IMR-90 (cell line): ENCODE measurements at regions not wholly inside any gene's neighbourhood (a gene's known extent, or its start where the extent isn't known, plus 50 kb on each side); places are given as distances from the start of the nearest gene placed in this dataset.

ENCODE experiments used
- CTCF ChIP-seq: conservative IDR thresholded peaks from 2 replicates; pipeline ENCODE4 v1.5.1; 2012; ENCODE audit warnings: mild to moderate bottlenecking, low read depth, low read length, improper control_type of control experiment
- POLR2A ChIP-seq: IDR thresholded peaks from 2 replicates; pipeline ENCODE4 v1.6.1; 2012; ENCODE audit warnings: mild to moderate bottlenecking, low read depth, low read length
- RAD21 ChIP-seq: IDR thresholded peaks from 2 replicates; pipeline ENCODE4 v1.6.1; 2012; ENCODE audit warnings: low read length, improper control_type of control experiment

GRCh38 chr5:135739383-135739981 is 95.0 kb upstream of the SLC25A48 start:
- no peak for TF ChIP-seq RAD21
- no peak for TF ChIP-seq POLR2A
- no peak for TF ChIP-seq CTCF
